Panc1 (cell line): ENCODE measurements at regions not wholly inside any gene's neighbourhood (a gene's known extent, or its start where the extent isn't known, plus 50 kb on each side); places are given as distances from the start of the nearest gene placed in this dataset.

Experiments used
- ATAC-seq: fragments of 200-7000 bp; cut with Tn5 transposase; 2 replicates; pipeline ENCODE4 v1.9.1; 2020; ENCODE audit warnings: mild to moderate bottlenecking, moderate library complexity
- BruUV-seq: library from RNA; stranded (reverse); fragments of 400-500 nt; replicated peaks from 2 replicates; lab custom pipeline; 2021; lab: Mats Ljungman, UMichigan
- CTCF ChIA-PET: fragments of 300-600 bp; sonication (Branson Sonifier 250); formaldehyde crosslinking; loops from one replicate; lab custom pipeline; 2022; ENCODE audit warnings: antibody characterized with exemption; lab: Charles Lee
- POLR2A ChIA-PET: fragments of 300-600 bp; sonication (Branson Sonifier 250); formaldehyde crosslinking; loops from one replicate; lab custom pipeline; 2022; ENCODE audit warnings: antibody characterized with exemption; lab: Charles Lee
- DNase-seq: peaks from one replicate; pipeline ENCODE4 v3.0.0-alpha.2; 2010; ENCODE audit warnings: low read depth, low spot score
- H3K27ac ChIP-seq: 2 replicates; pipeline ENCODE4 v1.5.1; 2011; ENCODE audit warnings: mild to moderate bottlenecking, low read length, inconsistent platforms
- H3K27me3 ChIP-seq: fragments of 200-500 bp; sonication (Bioruptor generic); 2 replicates; pipeline ENCODE4 v1.6.0; 2014; ENCODE audit warnings: low read length, inconsistent platforms; ENCODE audit not compliant: control insufficient read depth, insufficient read depth
- H3K36me3 ChIP-seq: fragments of 200-500 bp; sonication (Bioruptor generic); 2 replicates; pipeline ENCODE4 v1.5.1; 2014; ENCODE audit warnings: inconsistent platforms, mild to moderate bottlenecking, low read length, moderate library complexity; ENCODE audit not compliant: control insufficient read depth, insufficient read depth
- H3K4me1 ChIP-seq: 2 replicates; pipeline ENCODE4 v1.5.1; 2011; ENCODE audit warnings: inconsistent platforms, mild to moderate bottlenecking, low read length, moderate library complexity; ENCODE audit not compliant: control insufficient read depth, insufficient read depth
- H3K4me3 ChIP-seq, 2 experiments: 2 replicates each; pipeline ENCODE4 v1.5.1; 2011 to 2012; ENCODE audit warnings: low read depth in 2 of 2, low read length in 2 of 2, mild to moderate bottlenecking in 2 of 2, inconsistent platforms in 1 of 2, moderate library complexity in 1 of 2
- H3K9me3 ChIP-seq: fragments of 200-500 bp; sonication (Bioruptor generic); 2 replicates; pipeline ENCODE4 v1.5.1; 2014; ENCODE audit warnings: low read depth, mild to moderate bottlenecking, inconsistent platforms, low read length, moderate library complexity; ENCODE audit not compliant: control insufficient read depth, insufficient read depth
- POLR2AphosphoS5 ChIP-seq: IDR thresholded peaks from 2 replicates; pipeline ENCODE4 v1.6.1; 2012; ENCODE audit warnings: mild to moderate bottlenecking, low read depth, low read length, moderate library complexity
- SIN3A ChIP-seq: IDR thresholded peaks from 2 replicates; pipeline ENCODE4 v1.6.1; 2012; ENCODE audit warnings: low read depth, mild to moderate bottlenecking, low read length, moderate library complexity, borderline replicate concordance; ENCODE audit not compliant: insufficient read depth
- TCF7L2 ChIP-seq: IDR thresholded peaks from 2 replicates; pipeline ENCODE4 v1.6.1; 2011; ENCODE audit warnings: mild to moderate bottlenecking, low read depth, low read length, inconsistent platforms
- in situ Hi-C: cut with HindIII; loops from 2 replicates; pipeline ENCODE4 v1.10.0; 2016; ENCODE audit warnings: low sequenced_read_pairs, low pct_unique_long_range_greater_than_20kb
- intact Hi-C: fragments of 100-400 bp; cut with micrococcal nuclease; formaldehyde crosslinking; loops from one replicate; pipeline ENCODE4 v1.10.0; 2022; ENCODE audit not compliant: unreplicated experiment
- TF ChIP-seq, protein P1 (sequence below): fragments of 450-650 bp; IDR thresholded peaks from 2 replicates; pipeline ENCODE4 v1.5.1; 2017; ENCODE audit warnings: mild to moderate bottlenecking
- TF ChIP-seq, protein P2 (sequence below), 2 experiments: IDR thresholded peaks; 2 replicates each; pipeline ENCODE4 v1.6.1; 2011 to 2012; ENCODE audit warnings: low read depth in 2 of 2, control low read depth in 1 of 2, low read length in 1 of 2, mild to moderate bottlenecking in 1 of 2, moderate library complexity in 1 of 2; ENCODE audit not compliant: insufficient read depth in 1 of 2

DNA sequence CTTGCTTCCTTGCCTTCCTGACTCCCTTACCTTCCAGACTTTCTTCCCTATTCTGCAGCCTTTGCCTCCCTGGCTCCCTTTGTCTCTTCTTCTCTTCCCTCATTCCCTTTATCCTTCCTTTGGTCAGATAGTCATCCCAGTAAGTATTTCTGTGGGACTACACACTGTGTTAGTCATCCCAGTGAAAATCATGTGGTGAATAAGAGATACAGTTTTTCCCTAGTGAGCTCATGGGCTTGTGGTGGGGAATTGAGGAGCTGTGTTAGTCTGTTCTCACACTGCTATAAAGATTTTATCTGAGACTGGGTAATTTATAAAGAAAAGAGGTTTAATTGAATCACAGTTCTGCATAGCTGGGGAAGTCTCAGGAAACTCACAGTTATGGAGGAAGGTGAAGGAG lies 109.8 kb upstream of the EDIL3 start:
- no peaks in the 10 kb centered on the region for H3K4me1 ChIP-seq
- DNase-seq (no peak), ATAC-seq (no peak)
- H3K27ac ChIP-seq, result no peak overlapping the region
- no peak overlapping the region for H3K4me3 ChIP-seq
- POLR2A ChIA-PET, result no interaction called here
- intact Hi-C loops, result no loop called here
- no peaks in the 10 kb centered on the region for H3K27me3 ChIP-seq
- in situ Hi-C loops, result no loop called here
- no TSS peak for BruUV-seq
- no peaks in the 10 kb centered on the region for H3K36me3 ChIP-seq
- H3K9me3 ChIP-seq, result peaks cover 4% of the 10 kb centered on the region; the same call in 1 of the 2 replicates
- CTCF ChIA-PET, result no interaction called here
- TF ChIP-seq, protein P1, sequence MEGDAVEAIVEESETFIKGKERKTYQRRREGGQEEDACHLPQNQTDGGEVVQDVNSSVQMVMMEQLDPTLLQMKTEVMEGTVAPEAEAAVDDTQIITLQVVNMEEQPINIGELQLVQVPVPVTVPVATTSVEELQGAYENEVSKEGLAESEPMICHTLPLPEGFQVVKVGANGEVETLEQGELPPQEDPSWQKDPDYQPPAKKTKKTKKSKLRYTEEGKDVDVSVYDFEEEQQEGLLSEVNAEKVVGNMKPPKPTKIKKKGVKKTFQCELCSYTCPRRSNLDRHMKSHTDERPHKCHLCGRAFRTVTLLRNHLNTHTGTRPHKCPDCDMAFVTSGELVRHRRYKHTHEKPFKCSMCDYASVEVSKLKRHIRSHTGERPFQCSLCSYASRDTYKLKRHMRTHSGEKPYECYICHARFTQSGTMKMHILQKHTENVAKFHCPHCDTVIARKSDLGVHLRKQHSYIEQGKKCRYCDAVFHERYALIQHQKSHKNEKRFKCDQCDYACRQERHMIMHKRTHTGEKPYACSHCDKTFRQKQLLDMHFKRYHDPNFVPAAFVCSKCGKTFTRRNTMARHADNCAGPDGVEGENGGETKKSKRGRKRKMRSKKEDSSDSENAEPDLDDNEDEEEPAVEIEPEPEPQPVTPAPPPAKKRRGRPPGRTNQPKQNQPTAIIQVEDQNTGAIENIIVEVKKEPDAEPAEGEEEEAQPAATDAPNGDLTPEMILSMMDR, result no peak
- TF ChIP-seq TCF7L2 (no peak), SIN3A (no peak), POLR2AphosphoS5 (no peak)
- TF ChIP-seq, protein P2, sequence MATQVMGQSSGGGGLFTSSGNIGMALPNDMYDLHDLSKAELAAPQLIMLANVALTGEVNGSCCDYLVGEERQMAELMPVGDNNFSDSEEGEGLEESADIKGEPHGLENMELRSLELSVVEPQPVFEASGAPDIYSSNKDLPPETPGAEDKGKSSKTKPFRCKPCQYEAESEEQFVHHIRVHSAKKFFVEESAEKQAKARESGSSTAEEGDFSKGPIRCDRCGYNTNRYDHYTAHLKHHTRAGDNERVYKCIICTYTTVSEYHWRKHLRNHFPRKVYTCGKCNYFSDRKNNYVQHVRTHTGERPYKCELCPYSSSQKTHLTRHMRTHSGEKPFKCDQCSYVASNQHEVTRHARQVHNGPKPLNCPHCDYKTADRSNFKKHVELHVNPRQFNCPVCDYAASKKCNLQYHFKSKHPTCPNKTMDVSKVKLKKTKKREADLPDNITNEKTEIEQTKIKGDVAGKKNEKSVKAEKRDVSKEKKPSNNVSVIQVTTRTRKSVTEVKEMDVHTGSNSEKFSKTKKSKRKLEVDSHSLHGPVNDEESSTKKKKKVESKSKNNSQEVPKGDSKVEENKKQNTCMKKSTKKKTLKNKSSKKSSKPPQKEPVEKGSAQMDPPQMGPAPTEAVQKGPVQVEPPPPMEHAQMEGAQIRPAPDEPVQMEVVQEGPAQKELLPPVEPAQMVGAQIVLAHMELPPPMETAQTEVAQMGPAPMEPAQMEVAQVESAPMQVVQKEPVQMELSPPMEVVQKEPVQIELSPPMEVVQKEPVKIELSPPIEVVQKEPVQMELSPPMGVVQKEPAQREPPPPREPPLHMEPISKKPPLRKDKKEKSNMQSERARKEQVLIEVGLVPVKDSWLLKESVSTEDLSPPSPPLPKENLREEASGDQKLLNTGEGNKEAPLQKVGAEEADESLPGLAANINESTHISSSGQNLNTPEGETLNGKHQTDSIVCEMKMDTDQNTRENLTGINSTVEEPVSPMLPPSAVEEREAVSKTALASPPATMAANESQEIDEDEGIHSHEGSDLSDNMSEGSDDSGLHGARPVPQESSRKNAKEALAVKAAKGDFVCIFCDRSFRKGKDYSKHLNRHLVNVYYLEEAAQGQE (IDR thresholded peaks at IDR 0.05; ENCODE audit: insufficient read depth in 1 of 2, low read depth in 2 of 2, low read length in 1 of 2), result no peak

DNA sequence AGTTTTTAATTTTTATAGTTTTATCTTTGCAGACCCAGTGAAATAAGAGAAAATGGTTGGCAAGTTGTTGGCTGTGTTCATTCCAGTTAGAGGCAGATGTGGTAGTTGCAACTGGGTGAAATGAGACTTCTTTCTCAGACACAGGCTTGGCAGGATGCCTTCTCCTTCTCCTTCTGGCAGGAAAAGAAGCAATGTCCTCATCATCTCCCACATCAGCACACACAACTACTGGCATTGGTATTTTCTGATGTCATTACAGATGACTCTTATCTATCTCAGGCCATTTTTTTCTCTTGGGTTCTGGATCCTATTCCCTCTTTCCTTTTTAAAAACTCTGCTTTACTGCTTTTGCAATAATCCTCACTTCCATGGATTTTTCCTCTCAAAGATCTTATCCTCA lies 103.3 kb upstream of the EDIL3 start:
- BruUV-seq, result no TSS peak
- in situ Hi-C loops (no loop called here), intact Hi-C loops (no loop called here)
- TF ChIP-seq TCF7L2 (no peak), SIN3A (no peak), POLR2AphosphoS5 (no peak)
- TF ChIP-seq, protein P2 (IDR thresholded peaks at IDR 0.05; ENCODE audit: insufficient read depth in 1 of 2, low read depth in 2 of 2, low read length in 1 of 2), result no peak
- TF ChIP-seq, protein P1, result no peak
- no peak overlapping the region for H3K27ac ChIP-seq
- no peak for DNase-seq
- peaks cover 4% of the 10 kb centered on the region; the same call in 1 of the 2 replicates for H3K9me3 ChIP-seq
- no peak for ATAC-seq
- CTCF ChIA-PET, result no interaction called here
- no peak overlapping the region for H3K4me3 ChIP-seq
- no peaks in the 10 kb centered on the region for H3K36me3 ChIP-seq
- POLR2A ChIA-PET, result no interaction called here
- H3K4me1 ChIP-seq, result no peaks in the 10 kb centered on the region
- H3K27me3 ChIP-seq, result no peaks in the 10 kb centered on the region
